T-helper 17 cell (primary cell): ENCODE measurements at regions not wholly inside any gene's neighbourhood (a gene's known extent, or its start where the extent isn't known, plus 50 kb on each side); places are given as distances from the start of the nearest gene placed in this dataset.

Source experiments
- ATAC-seq: fragments of 150-1000 bp; cut with Tn5 transposase; 2 replicates; pipeline ENCODE4 v1.10.0; 2021; ENCODE audit warnings: mild to moderate bottlenecking, moderate library complexity
- DNase-seq, 3 donors: peaks; one replicate each; pipeline versions ENCODE4 v3.0.0 to v3.0.0-alpha.2; 2020 to 2021
- H3K9me3 ChIP-seq: one replicate; pipeline ENCODE4 v1.7.0; 2013; ENCODE audit warnings: low read length, mild to moderate bottlenecking; ENCODE audit not compliant: control insufficient read depth, poor library complexity, severe bottlenecking
- H3K27ac Mint-ChIP-seq: one replicate; pipeline ENCODE4 v1.8.0; 2022; ENCODE audit warnings: mild to moderate bottlenecking, moderate library complexity, mixed read lengths
- H3K27me3 Mint-ChIP-seq: one replicate; pipeline ENCODE4 v1.8.0; 2022; ENCODE audit warnings: mixed read lengths
- H3K36me3 Mint-ChIP-seq: one replicate; pipeline ENCODE4 v1.8.0; 2022; ENCODE audit warnings: low read depth, mixed read lengths
- H3K4me1 Mint-ChIP-seq: one replicate; pipeline ENCODE4 v1.8.0; 2022; ENCODE audit warnings: mild to moderate bottlenecking, mixed read lengths
- H3K4me3 Mint-ChIP-seq: one replicate; pipeline ENCODE4 v1.8.0; 2022; ENCODE audit warnings: mild to moderate bottlenecking, moderate library complexity, mixed read lengths

- no peak overlapping the region for H3K4me3 Mint-ChIP-seq
- H3K27me3 Mint-ChIP-seq, result no peaks in the 10 kb centered on the region
- no peaks in the 10 kb centered on the region for H3K4me1 Mint-ChIP-seq
- no peak overlapping the region for H3K27ac Mint-ChIP-seq
- no peak for ATAC-seq
- H3K9me3 ChIP-seq, result no peaks in the 10 kb centered on the region
- DNase-seq, result no peak
- no peaks in the 10 kb centered on the region for H3K36me3 Mint-ChIP-seq
Measured at GRCh38 chr7:46026741-46027140, 105.7 kb upstream of the IGFBP3 start.

GRCh38 chr7:46024263-46024916 lies 103.3 kb upstream of the IGFBP3 start:
- no peak for ATAC-seq
- H3K36me3 Mint-ChIP-seq, result no peaks in the 10 kb centered on the region
- no peak overlapping the region for H3K27ac Mint-ChIP-seq
- no peak for DNase-seq
- no peaks in the 10 kb centered on the region for H3K4me1 Mint-ChIP-seq
- H3K9me3 ChIP-seq, result no peaks in the 10 kb centered on the region
- H3K4me3 Mint-ChIP-seq, result no peak overlapping the region
- H3K27me3 Mint-ChIP-seq, result no peaks in the 10 kb centered on the region

- no peak for ATAC-seq
- no peak for DNase-seq
- no peaks in the 10 kb centered on the region for H3K27me3 Mint-ChIP-seq
- H3K9me3 ChIP-seq, result no peaks in the 10 kb centered on the region
- H3K4me3 Mint-ChIP-seq, result no peak overlapping the region
- no peak overlapping the region for H3K27ac Mint-ChIP-seq
- H3K4me1 Mint-ChIP-seq, result no peaks in the 10 kb centered on the region
- H3K36me3 Mint-ChIP-seq, result no peaks in the 10 kb centered on the region
Measured at GRCh38 chr7:46022397-46022796, 101.3 kb upstream of the IGFBP3 start.

GRCh38 chr7:46015107-46015868 lies 94.2 kb upstream of the IGFBP3 start:
- H3K9me3 ChIP-seq, result no peaks in the 10 kb centered on the region
- Mint-ChIP-seq H3K4me3 (no peak overlapping the region), H3K27me3 (no peaks in the 10 kb centered on the region), H3K27ac (no peak overlapping the region), H3K36me3 (peaks cover 2% of the 10 kb centered on the region), H3K4me1 (no peaks in the 10 kb centered on the region)
- no peak for DNase-seq
- no peak for ATAC-seq

- H3K36me3 Mint-ChIP-seq, result peaks cover 2% of the 10 kb centered on the region
- H3K9me3 ChIP-seq, result no peaks in the 10 kb centered on the region
- H3K27me3 Mint-ChIP-seq, result no peaks in the 10 kb centered on the region
- no peak overlapping the region for H3K4me3 Mint-ChIP-seq
- H3K4me1 Mint-ChIP-seq, result no peaks in the 10 kb centered on the region
- no peak overlapping the region for H3K27ac Mint-ChIP-seq
- DNase-seq (no peak), ATAC-seq (no peak)
Measured at GRCh38 chr7:46011501-46011900, 90.4 kb upstream of the IGFBP3 start.

GRCh38 chr7:46011059-46011458 lies 90.0 kb upstream of the IGFBP3 start:
- no peaks in the 10 kb centered on the region for H3K9me3 ChIP-seq
- Mint-ChIP-seq H3K36me3 (peaks cover 2% of the 10 kb centered on the region), H3K27ac (no peak overlapping the region), H3K27me3 (no peaks in the 10 kb centered on the region), H3K4me3 (no peak overlapping the region), H3K4me1 (no peaks in the 10 kb centered on the region)
- ATAC-seq (no peak), DNase-seq (no peak)

GRCh38 chr7:46009211-46009610 lies 88.1 kb upstream of the IGFBP3 start:
- H3K9me3 ChIP-seq, result no peaks in the 10 kb centered on the region
- Mint-ChIP-seq H3K4me1 (no peaks in the 10 kb centered on the region), H3K4me3 (no peak overlapping the region), H3K27me3 (no peaks in the 10 kb centered on the region), H3K36me3 (peaks cover 2% of the 10 kb centered on the region), H3K27ac (no peak overlapping the region)
- ATAC-seq, result no peak
- DNase-seq, result no peak

- H3K27ac Mint-ChIP-seq, result no peak overlapping the region
- peaks cover 2% of the 10 kb centered on the region for H3K36me3 Mint-ChIP-seq
- no peak overlapping the region for H3K4me3 Mint-ChIP-seq
- H3K27me3 Mint-ChIP-seq, result no peaks in the 10 kb centered on the region
- no peaks in the 10 kb centered on the region for H3K9me3 ChIP-seq
- H3K4me1 Mint-ChIP-seq, result no peaks in the 10 kb centered on the region
- DNase-seq (no peak), ATAC-seq (no peak)
Measured at GRCh38 chr7:46007990-46008643, 87.0 kb upstream of the IGFBP3 start.

GRCh38 chr7:46007194-46007593 lies 86.1 kb upstream of the IGFBP3 start:
- H3K27ac Mint-ChIP-seq, result no peak overlapping the region
- no peaks in the 10 kb centered on the region for H3K27me3 Mint-ChIP-seq
- no peak for DNase-seq
- no peak overlapping the region for H3K4me3 Mint-ChIP-seq
- ATAC-seq, result no peak
- no peaks in the 10 kb centered on the region for H3K4me1 Mint-ChIP-seq
- peaks cover 2% of the 10 kb centered on the region for H3K36me3 Mint-ChIP-seq
- no peaks in the 10 kb centered on the region for H3K9me3 ChIP-seq

GRCh38 chr7:46006723-46007122 lies 85.7 kb upstream of the IGFBP3 start:
- no peaks in the 10 kb centered on the region for H3K4me1 Mint-ChIP-seq
- ATAC-seq (no peak), DNase-seq (no peak)
- no peak overlapping the region for H3K27ac Mint-ChIP-seq
- H3K9me3 ChIP-seq, result no peaks in the 10 kb centered on the region
- peaks cover 2% of the 10 kb centered on the region for H3K36me3 Mint-ChIP-seq
- no peak overlapping the region for H3K4me3 Mint-ChIP-seq
- H3K27me3 Mint-ChIP-seq, result no peaks in the 10 kb centered on the region

GRCh38 chr7:46006212-46006611 lies 85.1 kb upstream of the IGFBP3 start:
- H3K27ac Mint-ChIP-seq, result no peak overlapping the region
- no peaks in the 10 kb centered on the region for H3K4me1 Mint-ChIP-seq
- no peaks in the 10 kb centered on the region for H3K36me3 Mint-ChIP-seq
- no peak for DNase-seq
- no peaks in the 10 kb centered on the region for H3K9me3 ChIP-seq
- H3K4me3 Mint-ChIP-seq, result no peak overlapping the region
- ATAC-seq, result no peak
- no peaks in the 10 kb centered on the region for H3K27me3 Mint-ChIP-seq

- Mint-ChIP-seq H3K4me3 (no peak overlapping the region), H3K27ac (no peak overlapping the region), H3K27me3 (no peaks in the 10 kb centered on the region), H3K36me3 (no peaks in the 10 kb centered on the region), H3K4me1 (no peaks in the 10 kb centered on the region)
- ATAC-seq (no peak), DNase-seq (no peak)
- H3K9me3 ChIP-seq, result no peaks in the 10 kb centered on the region
Measured at GRCh38 chr7:46004965-46005364, 83.9 kb upstream of the IGFBP3 start.

GRCh38 chr7:46003896-46004875 lies 83.1 kb upstream of the IGFBP3 start:
- DNase-seq (no peak), ATAC-seq (no peak)
- no peaks in the 10 kb centered on the region for H3K4me1 Mint-ChIP-seq
- H3K27ac Mint-ChIP-seq, result no peak overlapping the region
- no peaks in the 10 kb centered on the region for H3K36me3 Mint-ChIP-seq
- no peaks in the 10 kb centered on the region for H3K27me3 Mint-ChIP-seq
- H3K9me3 ChIP-seq, result no peaks in the 10 kb centered on the region
- no peak overlapping the region for H3K4me3 Mint-ChIP-seq
